Left ventricle myocardium inferior (tissue), 1 donor: ENCODE measurements at regions not wholly inside any gene's neighbourhood (a gene's known extent, or its start where the extent isn't known, plus 50 kb on each side); places are given as distances from the start of the nearest gene placed in this dataset.

Source experiments
- DNase-seq: peaks from one replicate; pipeline ENCODE4 v3.0.0-alpha.2; 2020
- H3K27ac ChIP-seq: fragments of 200-600 bp; replicated peaks from 2 replicates; pipeline ENCODE4 v1.8.0; 2021
- H3K27me3 ChIP-seq: fragments of 200-600 bp; 2 replicates; pipeline ENCODE4 v1.8.0; 2021; ENCODE audit warnings: low read depth
- H3K36me3 ChIP-seq: fragments of 200-600 bp; 2 replicates; pipeline ENCODE4 v1.8.0; 2021
- H3K4me1 ChIP-seq: fragments of 200-600 bp; 2 replicates; pipeline ENCODE4 v1.8.0; 2021
- H3K4me3 ChIP-seq: fragments of 200-600 bp; 2 replicates; pipeline ENCODE4 v1.8.0; 2021; ENCODE audit warnings: mild to moderate bottlenecking, moderate library complexity
- H3K9me3 ChIP-seq: fragments of 200-600 bp; replicated peaks from 2 replicates; pipeline ENCODE4 v1.8.0; 2021
- intact Hi-C: fragments of 100-400 bp; cut with micrococcal nuclease; formaldehyde crosslinking; loops from one replicate; pipeline ENCODE4 v1.11.0; 2022
- TF ChIP-seq, protein P1 (sequence below): fragments of 200-600 bp; IDR thresholded peaks from 2 replicates; pipeline ENCODE4 v1.8.0; 2021; ENCODE audit warnings: antibody characterized with exemption, mild to moderate bottlenecking, borderline replicate concordance
- donor health status: DM: no; HTN: yes; CAD: no; lungs with severe emphysema.

DNA sequence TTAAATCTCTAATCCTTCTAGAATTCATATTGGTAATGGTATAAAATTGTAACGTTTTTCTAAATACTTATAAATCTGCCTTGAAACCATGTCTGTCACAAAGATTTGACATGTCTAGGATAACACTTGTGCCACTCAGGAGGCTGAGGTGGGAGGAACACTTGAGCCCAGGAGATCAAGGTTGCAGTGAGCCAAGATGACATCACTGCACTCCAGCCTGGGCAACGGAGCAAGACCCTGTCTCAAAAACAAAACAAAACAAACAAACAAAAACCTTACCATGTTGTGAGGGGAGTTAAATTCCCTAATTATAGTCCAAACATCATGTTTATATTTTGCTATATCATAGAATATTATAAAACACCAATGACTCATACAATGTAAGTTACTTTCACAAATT is 317.5 kb upstream of the SOX5 start:
- no peak for DNase-seq
- intact Hi-C loops, result no loop called here
- TF ChIP-seq, protein P1, sequence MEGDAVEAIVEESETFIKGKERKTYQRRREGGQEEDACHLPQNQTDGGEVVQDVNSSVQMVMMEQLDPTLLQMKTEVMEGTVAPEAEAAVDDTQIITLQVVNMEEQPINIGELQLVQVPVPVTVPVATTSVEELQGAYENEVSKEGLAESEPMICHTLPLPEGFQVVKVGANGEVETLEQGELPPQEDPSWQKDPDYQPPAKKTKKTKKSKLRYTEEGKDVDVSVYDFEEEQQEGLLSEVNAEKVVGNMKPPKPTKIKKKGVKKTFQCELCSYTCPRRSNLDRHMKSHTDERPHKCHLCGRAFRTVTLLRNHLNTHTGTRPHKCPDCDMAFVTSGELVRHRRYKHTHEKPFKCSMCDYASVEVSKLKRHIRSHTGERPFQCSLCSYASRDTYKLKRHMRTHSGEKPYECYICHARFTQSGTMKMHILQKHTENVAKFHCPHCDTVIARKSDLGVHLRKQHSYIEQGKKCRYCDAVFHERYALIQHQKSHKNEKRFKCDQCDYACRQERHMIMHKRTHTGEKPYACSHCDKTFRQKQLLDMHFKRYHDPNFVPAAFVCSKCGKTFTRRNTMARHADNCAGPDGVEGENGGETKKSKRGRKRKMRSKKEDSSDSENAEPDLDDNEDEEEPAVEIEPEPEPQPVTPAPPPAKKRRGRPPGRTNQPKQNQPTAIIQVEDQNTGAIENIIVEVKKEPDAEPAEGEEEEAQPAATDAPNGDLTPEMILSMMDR, result no peak
- Histone ChIP-seq H3K4me1 (no peaks in the 10 kb centered on the region), H3K27me3 (no peaks in the 10 kb centered on the region), H3K36me3 (no peaks in the 10 kb centered on the region), H3K27ac (no peak overlapping the region), H3K9me3 (no peaks in the 10 kb centered on the region), H3K4me3 (no peak overlapping the region)

DNA sequence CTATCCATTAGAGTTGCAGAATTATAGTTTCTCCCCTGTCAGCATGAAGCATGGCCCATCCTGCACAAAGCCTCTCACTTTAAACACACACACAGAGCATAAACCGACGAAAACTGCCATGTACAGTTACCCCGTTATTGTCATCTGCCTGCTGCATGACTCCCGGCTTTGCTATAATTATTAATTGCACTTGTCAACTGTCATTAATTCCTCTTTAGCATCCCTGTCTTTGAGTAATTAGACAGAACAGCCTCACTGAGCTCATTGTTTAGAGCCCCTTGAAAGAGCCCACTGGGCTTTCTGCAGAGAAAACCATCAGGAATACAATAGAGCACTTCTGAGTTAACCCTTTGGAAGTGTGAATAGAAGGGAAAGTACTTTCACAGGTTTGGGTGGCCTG is 307.2 kb upstream of the SOX5 start:
- intact Hi-C loops, result no loop called here
- TF ChIP-seq, protein P1, result no peak

DNA sequence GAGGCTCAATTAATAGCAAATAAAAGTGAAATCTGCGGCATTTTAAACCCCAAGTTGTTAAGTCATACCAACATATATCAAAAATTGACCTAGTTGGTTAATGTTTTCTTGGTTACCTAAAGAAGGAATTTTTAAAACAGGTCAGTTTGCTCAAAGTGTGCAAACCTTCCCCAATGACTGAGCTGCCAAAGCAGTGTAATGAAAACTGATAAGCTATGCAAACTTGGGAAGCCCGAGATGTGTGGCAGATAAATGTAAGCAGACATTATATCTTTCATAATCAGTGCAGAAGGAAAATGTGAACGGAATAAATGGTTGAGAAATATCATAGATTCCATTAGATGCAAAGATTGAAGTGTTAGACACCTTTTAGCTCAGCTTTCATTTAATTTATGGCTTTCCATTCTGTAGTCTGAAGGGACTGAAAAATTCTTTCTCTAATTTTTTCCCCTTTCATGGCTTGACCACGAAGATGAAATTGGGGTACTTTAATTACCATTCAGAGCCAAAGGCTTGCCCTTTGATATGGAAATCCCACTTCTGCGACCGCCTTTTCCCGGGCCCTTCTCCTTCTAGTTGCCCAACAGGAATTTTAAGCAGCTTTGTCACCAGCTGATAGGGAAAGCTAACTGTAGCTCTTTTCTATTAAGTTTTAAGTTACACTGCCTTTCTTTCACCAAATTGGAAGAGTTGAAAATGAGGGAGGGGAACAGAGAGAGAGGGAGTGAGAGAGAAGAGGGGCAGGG is 306.6 kb upstream of the SOX5 start:
- H3K4me3 ChIP-seq, result no peak overlapping the region
- no peaks in the 10 kb centered on the region for H3K27me3 ChIP-seq
- TF ChIP-seq, protein P1, result no peak
- H3K27ac ChIP-seq, result no peak overlapping the region
- peaks cover 15% of the 10 kb centered on the region for H3K9me3 ChIP-seq
- intact Hi-C loops, result no loop called here
- DNase-seq, result no peak
- no peaks in the 10 kb centered on the region for H3K36me3 ChIP-seq
- H3K4me1 ChIP-seq, result no peaks in the 10 kb centered on the region

More for the DNA sequence above, 307.2 kb upstream of the SOX5 start:
- peaks cover 15% of the 10 kb centered on the region for H3K9me3 ChIP-seq
- H3K4me3 ChIP-seq, result no peak overlapping the region
- no peaks in the 10 kb centered on the region for H3K27me3 ChIP-seq
- no peak for DNase-seq
- H3K36me3 ChIP-seq, result no peaks in the 10 kb centered on the region
- H3K4me1 ChIP-seq, result no peaks in the 10 kb centered on the region
- no peak overlapping the region for H3K27ac ChIP-seq

DNA sequence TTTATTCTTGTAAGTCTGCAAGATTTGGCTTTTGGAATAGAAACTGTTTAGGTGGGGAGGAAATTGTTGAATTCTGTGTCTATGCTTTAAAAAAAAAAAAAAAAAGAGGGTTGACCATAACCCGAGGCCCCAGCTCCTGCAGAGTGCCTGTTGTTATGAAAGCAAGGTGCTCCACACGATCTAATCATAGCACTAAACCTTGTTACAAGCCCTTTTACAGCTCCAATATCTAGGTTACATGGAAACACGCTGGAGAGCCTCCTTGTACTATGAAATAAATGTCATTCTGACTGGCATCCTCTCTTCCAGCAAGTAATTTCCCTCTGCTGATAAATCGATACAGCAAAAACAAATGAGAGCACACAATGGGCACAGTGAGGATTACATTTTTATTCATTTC is 303.1 kb upstream of the SOX5 start:
- Histone ChIP-seq H3K27ac (no peak overlapping the region), H3K27me3 (no peaks in the 10 kb centered on the region), H3K4me3 (no peak overlapping the region), H3K36me3 (no peaks in the 10 kb centered on the region), H3K9me3 (peaks cover 15% of the 10 kb centered on the region), H3K4me1 (no peaks in the 10 kb centered on the region)
- TF ChIP-seq, protein P1, result no peak
- intact Hi-C loops, result no loop called here
- no peak for DNase-seq

DNA sequence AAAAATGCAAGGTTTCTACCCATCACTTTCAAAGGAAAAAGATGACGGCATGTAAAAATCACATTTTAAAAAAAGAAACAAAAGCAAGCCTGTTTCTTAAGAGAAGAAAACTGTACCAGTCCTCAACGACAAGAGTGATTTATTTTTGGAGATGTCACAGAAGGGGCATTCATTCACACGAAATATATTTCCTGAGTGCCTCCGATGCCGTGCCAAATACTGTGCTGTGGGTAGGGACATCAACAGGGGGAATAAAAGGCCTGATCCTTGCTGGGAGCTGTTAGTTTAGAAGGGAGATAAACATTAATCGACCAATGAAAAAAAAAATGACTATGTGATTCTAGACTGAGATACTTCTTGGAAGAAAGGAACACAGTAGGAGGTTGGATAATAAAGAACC is 297.5 kb upstream of the SOX5 start:
- no peak for DNase-seq
- Histone ChIP-seq H3K27me3 (no peaks in the 10 kb centered on the region), H3K27ac (no peak overlapping the region), H3K9me3 (no peaks in the 10 kb centered on the region), H3K4me1 (no peaks in the 10 kb centered on the region), H3K36me3 (no peaks in the 10 kb centered on the region), H3K4me3 (no peak overlapping the region)
- TF ChIP-seq, protein P1, result no peak
- intact Hi-C loops, result no loop called here
